IgD-negative memory B cell (primary cell): ENCODE measurements at regions not wholly inside any gene's neighbourhood (a gene's known extent, or its start where the extent isn't known, plus 50 kb on each side); places are given as distances from the start of the nearest gene placed in this dataset.

Experiments used
- H3K27ac Mint-ChIP-seq, 3 donors: one replicate each; pipeline ENCODE4 v1.8.0; 2020 to 2022; ENCODE audit warnings: mild to moderate bottlenecking in 3 of 3, mixed read lengths in 3 of 3, moderate library complexity in 1 of 3
- H3K27me3 Mint-ChIP-seq: one replicate; pipeline ENCODE4 v1.8.0; 2021; ENCODE audit warnings: mixed read lengths
- H3K36me3 Mint-ChIP-seq: one replicate; pipeline ENCODE4 v1.8.0; 2020; ENCODE audit warnings: mild to moderate bottlenecking, mixed read lengths
- H3K4me1 Mint-ChIP-seq, 3 donors: one replicate each; pipeline ENCODE4 v1.8.0; 2020 to 2022; ENCODE audit warnings: mixed read lengths in 3 of 3, mild to moderate bottlenecking in 1 of 3
- H3K4me3 Mint-ChIP-seq, 4 donors: one replicate each; pipeline ENCODE4 v1.8.0; 2020 to 2022; ENCODE audit warnings: mild to moderate bottlenecking in 4 of 4, mixed read lengths in 4 of 4, moderate library complexity in 3 of 4
- H3K9me3 Mint-ChIP-seq, 3 donors: one replicate each; pipeline ENCODE4 v1.8.0; 2020 to 2021; ENCODE audit warnings: mixed read lengths in 3 of 3, mild to moderate bottlenecking in 1 of 3

DNA sequence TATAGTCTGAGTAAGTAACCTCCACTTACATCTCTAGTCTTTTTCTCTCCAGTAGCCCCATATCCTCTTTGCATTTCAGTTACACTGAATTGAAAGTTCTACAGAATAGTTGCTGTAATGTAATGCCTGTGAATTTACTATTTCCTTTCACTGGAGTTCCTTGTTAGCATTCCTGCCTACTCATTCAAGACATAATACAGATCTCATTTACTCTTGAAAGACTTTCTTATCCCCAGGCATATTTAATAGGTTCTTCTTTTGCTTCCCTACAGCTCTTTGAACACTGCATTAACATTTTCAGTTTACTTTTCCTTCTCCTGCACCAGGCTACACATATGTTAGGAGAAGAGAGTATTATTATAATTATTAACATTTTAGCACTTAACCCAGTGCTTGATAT is 87.6 kb upstream of the OR13F1 start:
- peaks cover 2 to 21% (median 7%) of the 10 kb centered on the region in 3 donors for H3K9me3 Mint-ChIP-seq
- no peaks in the 10 kb centered on the region for H3K27me3 Mint-ChIP-seq
- H3K27ac Mint-ChIP-seq = no peak overlapping the region
- H3K36me3 Mint-ChIP-seq = peaks cover 1% of the 10 kb centered on the region
- no peaks in the 10 kb centered on the region for H3K4me1 Mint-ChIP-seq
- no peak overlapping the region for H3K4me3 Mint-ChIP-seq

DNA sequence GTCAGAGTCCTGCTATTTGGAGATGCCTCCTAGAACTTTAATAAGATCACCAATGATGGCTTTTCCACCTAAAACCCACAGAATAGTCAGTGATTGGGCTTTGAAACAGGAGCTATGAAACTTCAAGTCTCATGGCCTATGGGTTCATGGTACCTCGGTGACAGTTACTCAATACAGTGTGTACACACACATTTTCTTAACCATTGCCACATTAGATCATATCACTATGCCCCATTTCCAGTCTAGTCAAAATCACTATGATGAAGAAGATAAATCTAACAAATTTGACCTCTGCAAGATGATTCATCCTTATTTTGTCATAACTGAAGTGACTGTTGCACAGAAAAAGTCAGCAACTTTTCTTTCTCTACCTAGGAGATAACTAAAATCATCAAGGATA is 86.8 kb upstream of the OR13F1 start:
- no peaks in the 10 kb centered on the region for H3K4me1 Mint-ChIP-seq
- H3K9me3 Mint-ChIP-seq = peaks cover 2 to 19% (median 7%) of the 10 kb centered on the region in 3 donors
- no peaks in the 10 kb centered on the region for H3K27me3 Mint-ChIP-seq
- H3K27ac Mint-ChIP-seq = no peak overlapping the region
- H3K4me3 Mint-ChIP-seq = no peak overlapping the region
- H3K36me3 Mint-ChIP-seq = peaks cover 1% of the 10 kb centered on the region

DNA sequence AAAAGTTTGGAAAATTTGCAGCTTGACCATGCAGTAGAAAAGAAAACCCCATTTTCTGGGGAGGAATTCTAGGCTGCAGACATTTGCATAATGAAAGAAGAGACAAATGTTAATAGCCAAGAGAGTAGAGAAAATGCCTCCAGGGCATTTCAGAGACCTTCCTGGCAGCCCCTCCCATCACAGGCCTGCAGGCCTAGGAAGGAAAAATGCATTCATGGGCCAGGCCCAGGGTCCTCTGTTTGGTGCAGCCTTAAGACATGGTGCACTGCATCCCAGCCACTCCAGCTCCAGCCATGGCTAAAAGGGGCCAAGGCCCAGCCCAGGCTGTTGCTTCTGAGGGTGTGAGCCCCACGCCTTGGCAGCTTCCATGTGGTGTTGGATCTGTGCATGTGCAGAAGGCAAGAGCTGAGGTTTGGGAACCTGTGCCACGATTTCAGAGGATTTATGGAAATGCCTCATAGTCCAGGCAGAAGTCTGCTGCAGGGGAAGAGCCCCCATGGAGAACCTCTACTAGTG is 75.0 kb upstream of the OR13F1 start:
- no peak overlapping the region for H3K4me3 Mint-ChIP-seq
- peaks cover 3% of the 10 kb centered on the region for H3K36me3 Mint-ChIP-seq
- no peaks in the 10 kb centered on the region for H3K27me3 Mint-ChIP-seq
- H3K27ac Mint-ChIP-seq = no peak overlapping the region
- no peaks in the 10 kb centered on the region for H3K4me1 Mint-ChIP-seq
- H3K9me3 Mint-ChIP-seq = peaks cover 2 to 7% (median 4%) of the 10 kb centered on the region in 3 donors

DNA sequence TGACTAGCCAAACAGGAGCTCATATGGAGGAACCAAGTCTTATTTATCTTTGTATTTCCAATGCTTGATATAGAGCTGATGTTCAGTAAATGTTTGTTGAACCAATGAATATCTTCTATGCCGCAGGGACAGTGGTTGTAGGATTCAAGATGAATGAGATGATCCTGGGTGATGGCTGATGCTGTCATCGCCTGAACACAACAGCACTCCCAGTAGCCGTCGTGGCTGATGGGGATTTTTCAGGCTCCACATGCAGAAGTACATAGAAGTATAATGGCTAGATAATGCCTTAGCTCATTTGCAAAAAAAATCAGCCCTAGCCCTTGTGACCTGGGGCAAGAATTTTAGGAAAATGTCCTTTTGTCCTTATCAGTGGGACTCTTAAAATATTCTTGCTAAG is 69.0 kb upstream of the OR13F1 start:
- H3K4me3 Mint-ChIP-seq = no peak overlapping the region
- no peaks in the 10 kb centered on the region for H3K27me3 Mint-ChIP-seq
- peaks cover 0 to 8% (median 6%) of the 10 kb centered on the region in 3 donors for H3K9me3 Mint-ChIP-seq

DNA sequence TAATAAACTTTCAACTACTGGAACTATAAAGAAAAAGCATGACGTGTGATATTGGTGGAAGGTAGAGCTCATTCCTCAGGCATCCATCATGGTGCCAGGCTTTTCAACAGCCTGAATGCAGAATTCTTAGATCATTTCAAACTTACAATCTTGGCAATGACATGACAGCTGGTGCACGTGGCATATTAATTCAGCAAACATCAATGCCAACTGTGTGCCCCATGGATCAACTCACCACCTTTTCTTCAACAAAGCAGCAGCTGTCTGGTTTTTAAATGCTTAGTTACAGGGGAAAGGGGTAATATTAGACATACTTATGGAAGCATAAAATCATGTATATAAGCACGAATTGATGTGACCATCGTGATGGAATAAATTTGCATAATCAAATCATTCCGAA is 56.0 kb upstream of the OR13F1 start:
- Mint-ChIP-seq H3K4me1 (no peaks in the 10 kb centered on the region), H3K27ac (no peak overlapping the region), H3K27me3 (no peaks in the 10 kb centered on the region), H3K9me3 (no peaks in the 10 kb centered on the region), H3K4me3 (no peak overlapping the region), H3K36me3 (no peaks in the 10 kb centered on the region)

More for the DNA sequence above, 69.0 kb upstream of the OR13F1 start:
- no peak overlapping the region for H3K27ac Mint-ChIP-seq
- H3K4me1 Mint-ChIP-seq = no peaks in the 10 kb centered on the region
- no peaks in the 10 kb centered on the region for H3K36me3 Mint-ChIP-seq
